ENCODE measurements at regions not wholly inside any gene's neighbourhood (a gene's known extent, or its start where the extent isn't known, plus 50 kb on each side); places are given as distances from the start of the nearest gene placed in this dataset.

DNA sequence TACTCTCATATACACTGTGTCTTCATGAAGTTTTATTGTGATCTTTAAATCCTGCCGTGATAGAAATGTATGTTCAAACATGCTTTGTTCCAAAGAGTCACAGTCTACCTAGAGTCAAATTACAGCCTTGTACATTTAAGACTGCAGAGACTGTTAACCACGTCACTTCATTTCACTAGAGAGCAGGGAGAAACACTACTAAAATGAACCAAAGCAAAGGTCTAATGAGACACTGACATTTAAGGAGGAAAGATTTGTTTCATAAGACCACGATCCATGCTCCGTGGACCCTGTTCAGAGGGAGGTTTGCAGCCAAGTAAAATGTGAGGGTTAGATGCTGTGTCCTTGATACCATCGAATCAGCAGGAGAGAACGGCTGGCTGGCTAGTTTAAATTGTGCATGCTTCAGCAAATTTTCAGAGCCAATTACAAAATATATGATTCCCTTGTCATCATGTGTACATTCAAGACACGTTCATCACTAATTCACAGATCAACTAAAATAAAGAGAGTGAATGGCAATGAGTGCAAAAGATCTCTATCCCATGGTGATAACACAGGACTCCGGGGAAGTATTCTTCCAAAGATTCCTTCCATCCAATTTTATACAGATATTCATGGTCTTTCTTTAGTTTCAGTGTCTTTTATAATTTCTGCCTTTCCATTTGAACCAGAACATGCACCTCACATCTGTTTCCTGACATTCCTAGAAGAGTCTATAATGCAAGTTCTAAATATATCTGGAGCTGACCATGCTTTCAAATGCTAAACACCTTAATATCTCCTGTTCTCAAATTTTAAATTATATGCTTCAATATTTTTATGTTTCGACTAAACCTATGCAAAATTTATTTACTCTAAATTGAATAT is 960.9 kb upstream of the FAT3 start:
- H3K36me3 ChIP-seq (replicated peaks in 1 of 2; ENCODE audit: control insufficient read depth in 1 of 2, insufficient read depth in 2 of 2, low read length in 2 of 2), result no peaks in the 10 kb centered on the region
- Mint-ChIP-seq H3K4me1 (no peaks in the 10 kb centered on the region), H3K36me3 (no peaks in the 10 kb centered on the region), H3K9me3 (peaks cover 0 to 4% (median 0%) of the 10 kb centered on the region in 7 donors), H3K27me3 (ENCODE audit: low read depth in 3 of 3) (no peaks in the 10 kb centered on the region), H3K4me3 (no peak overlapping the region), H3K27ac (no peak overlapping the region)
- H3K27me3 ChIP-seq (ENCODE audit: control insufficient read depth in 2 of 2, insufficient read depth in 2 of 2, low read length in 2 of 2), result no peaks in the 10 kb centered on the region
- H3K4me2 ChIP-seq (replicated peaks; ENCODE audit: extremely low read depth, low read length, poor library complexity, severe bottlenecking), result no peak overlapping the region
- no peak overlapping the region for H2AFZ ChIP-seq (ENCODE audit: insufficient read depth, low read depth, low read length, poor library complexity, severe bottlenecking)
- TF ChIP-seq, protein P1, sequence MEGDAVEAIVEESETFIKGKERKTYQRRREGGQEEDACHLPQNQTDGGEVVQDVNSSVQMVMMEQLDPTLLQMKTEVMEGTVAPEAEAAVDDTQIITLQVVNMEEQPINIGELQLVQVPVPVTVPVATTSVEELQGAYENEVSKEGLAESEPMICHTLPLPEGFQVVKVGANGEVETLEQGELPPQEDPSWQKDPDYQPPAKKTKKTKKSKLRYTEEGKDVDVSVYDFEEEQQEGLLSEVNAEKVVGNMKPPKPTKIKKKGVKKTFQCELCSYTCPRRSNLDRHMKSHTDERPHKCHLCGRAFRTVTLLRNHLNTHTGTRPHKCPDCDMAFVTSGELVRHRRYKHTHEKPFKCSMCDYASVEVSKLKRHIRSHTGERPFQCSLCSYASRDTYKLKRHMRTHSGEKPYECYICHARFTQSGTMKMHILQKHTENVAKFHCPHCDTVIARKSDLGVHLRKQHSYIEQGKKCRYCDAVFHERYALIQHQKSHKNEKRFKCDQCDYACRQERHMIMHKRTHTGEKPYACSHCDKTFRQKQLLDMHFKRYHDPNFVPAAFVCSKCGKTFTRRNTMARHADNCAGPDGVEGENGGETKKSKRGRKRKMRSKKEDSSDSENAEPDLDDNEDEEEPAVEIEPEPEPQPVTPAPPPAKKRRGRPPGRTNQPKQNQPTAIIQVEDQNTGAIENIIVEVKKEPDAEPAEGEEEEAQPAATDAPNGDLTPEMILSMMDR (IDR thresholded peaks at IDR 0.05), result no peak
- no peak for DNase-seq
- no peaks in the 10 kb centered on the region for H3K4me1 ChIP-seq (ENCODE audit: control insufficient read depth in 1 of 2, insufficient read depth in 2 of 2, low read length in 2 of 2)
- intact Hi-C loops (cut with micrococcal nuclease), result no loop called here
- WGBS (ENCODE audit: insufficient coverage), result 89% methylated on average over 2 of the region's 9 CpGs
- no peak overlapping the region for H3K9ac ChIP-seq (ENCODE audit: insufficient read depth, low read length, poor library complexity, severe bottlenecking)
- H3K4me3 ChIP-seq (replicated peaks in 1 of 3; ENCODE audit: low read depth in 2 of 3, low read length in 3 of 3), result no peak overlapping the region
- H4K20me1 ChIP-seq (ENCODE audit: insufficient read depth, low read length), result no peaks in the 10 kb centered on the region
- no peak overlapping the region for H3K27ac ChIP-seq (ENCODE audit: low read depth in 1 of 2, low read length in 2 of 2)
- no peaks in the 10 kb centered on the region for H3K9me3 ChIP-seq (replicated peaks in 1 of 2; ENCODE audit: control insufficient read depth in 1 of 2, insufficient read depth in 1 of 2, low read length in 2 of 2)
- no peaks in the 10 kb centered on the region for H3K79me2 ChIP-seq (ENCODE audit: insufficient read depth, low read length)

DNA sequence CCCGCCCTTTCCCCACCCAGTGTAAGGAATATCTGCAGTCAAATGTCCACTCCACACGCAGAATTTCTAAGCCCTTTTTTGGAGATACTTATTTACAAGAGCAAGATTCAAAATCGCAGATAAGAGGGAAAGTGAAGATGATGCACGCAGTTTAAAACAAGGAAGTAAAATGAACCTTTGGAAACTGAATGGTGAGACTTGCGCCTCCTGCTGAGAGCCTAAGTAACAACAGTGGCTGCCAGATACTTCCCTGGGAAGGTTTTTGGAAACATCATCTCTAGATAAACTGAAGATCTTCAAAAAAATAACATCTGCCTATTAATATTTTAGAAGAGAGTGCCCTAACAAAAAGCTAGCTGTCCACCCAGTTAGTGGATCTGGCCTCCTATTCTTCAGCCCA is 963.1 kb upstream of the FAT3 start:
- no peak overlapping the region for H3K27ac Mint-ChIP-seq
- no peaks in the 10 kb centered on the region for H3K79me2 ChIP-seq (ENCODE audit: insufficient read depth, low read length)
- H3K4me3 Mint-ChIP-seq, result no peak overlapping the region
- intact Hi-C loops (cut with micrococcal nuclease), result no loop called here
- no peaks in the 10 kb centered on the region for H3K4me1 ChIP-seq (ENCODE audit: control insufficient read depth in 1 of 2, insufficient read depth in 2 of 2, low read length in 2 of 2)
- no peaks in the 10 kb centered on the region for H3K36me3 Mint-ChIP-seq
- H3K4me1 Mint-ChIP-seq, result no peaks in the 10 kb centered on the region
- WGBS (ENCODE audit: insufficient coverage), result no CpG with 5 or more reads among the region's 5 CpGs
- no peak overlapping the region for H3K4me3 ChIP-seq (replicated peaks in 1 of 3; ENCODE audit: low read depth in 2 of 3, low read length in 3 of 3)
- H3K27me3 Mint-ChIP-seq (ENCODE audit: low read depth in 3 of 3), result no peaks in the 10 kb centered on the region
- H3K9ac ChIP-seq (ENCODE audit: insufficient read depth, low read length, poor library complexity, severe bottlenecking), result no peak overlapping the region
- no peaks in the 10 kb centered on the region for H3K9me3 ChIP-seq (replicated peaks in 1 of 2; ENCODE audit: control insufficient read depth in 1 of 2, insufficient read depth in 1 of 2, low read length in 2 of 2)
- peaks cover 0 to 1% (median 0%) of the 10 kb centered on the region in 7 donors for H3K9me3 Mint-ChIP-seq
- no peak overlapping the region for H3K27ac ChIP-seq (ENCODE audit: low read depth in 1 of 2, low read length in 2 of 2)
- no peaks in the 10 kb centered on the region for H4K20me1 ChIP-seq (ENCODE audit: insufficient read depth, low read length)
- no peak overlapping the region for H2AFZ ChIP-seq (ENCODE audit: insufficient read depth, low read depth, low read length, poor library complexity, severe bottlenecking)
- no peaks in the 10 kb centered on the region for H3K27me3 ChIP-seq (ENCODE audit: control insufficient read depth in 2 of 2, insufficient read depth in 2 of 2, low read length in 2 of 2)
- DNase-seq, result no peak
- no peak overlapping the region for H3K4me2 ChIP-seq (replicated peaks; ENCODE audit: extremely low read depth, low read length, poor library complexity, severe bottlenecking)
- H3K36me3 ChIP-seq (replicated peaks in 1 of 2; ENCODE audit: control insufficient read depth in 1 of 2, insufficient read depth in 2 of 2, low read length in 2 of 2), result no peaks in the 10 kb centered on the region
- TF ChIP-seq, protein P1 (IDR thresholded peaks at IDR 0.05), result no peak

All from CD14-positive monocyte (primary cell).